NCI-H1105 (cell line): ENCODE measurements at regions not wholly inside any gene's neighbourhood (a gene's known extent, or its start where the extent isn't known, plus 50 kb on each side); places are given as distances from the start of the nearest gene placed in this dataset.

Experiments
- DNase-seq: peaks from one replicate; lab custom pipeline; 2025; lab: John Stamatoyannopoulos, UW

DNA sequence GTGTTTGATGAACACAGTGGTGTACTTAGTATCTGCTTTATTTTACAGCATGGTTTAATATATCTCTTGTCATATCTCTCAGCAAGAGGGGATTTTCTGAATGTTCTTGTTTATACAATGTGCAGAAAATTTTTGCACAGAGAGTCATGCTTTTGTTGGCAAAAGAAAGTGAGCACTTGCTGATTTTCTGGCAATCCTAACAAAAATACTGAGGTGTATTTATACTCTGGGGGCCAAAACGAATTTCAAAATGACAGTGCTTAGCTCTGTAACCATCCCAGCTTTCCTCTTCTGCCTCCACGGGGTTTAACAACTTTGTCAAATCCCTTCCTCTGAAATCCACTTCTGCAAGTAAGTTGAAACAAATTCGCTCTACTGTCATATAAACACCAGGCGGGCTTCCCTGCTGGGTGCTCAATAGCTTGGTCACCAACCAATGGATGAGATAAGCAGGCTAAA lies 169.2 kb downstream of the NOC3L start:
- DNase-seq, result no peak

DNA sequence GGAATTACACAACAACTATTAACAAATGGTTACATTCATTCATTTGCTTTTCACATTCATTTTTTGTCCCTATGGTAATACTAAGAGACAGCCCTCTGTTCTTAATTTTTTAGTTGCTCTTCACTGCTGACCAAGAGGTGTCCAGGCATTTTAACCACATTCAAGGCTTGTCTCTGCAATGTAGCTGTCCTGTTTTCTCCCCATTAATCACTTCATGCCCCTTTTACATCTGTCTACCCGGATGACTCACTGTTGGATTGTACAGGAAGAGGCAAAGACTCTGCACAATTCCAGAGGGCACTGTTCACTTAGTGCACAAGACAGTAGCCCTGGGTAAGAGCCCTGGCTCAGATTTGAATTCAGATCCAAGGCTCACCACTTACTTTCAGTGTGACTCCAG lies 168.5 kb downstream of the NOC3L start:
- DNase-seq, result no peak

DNA sequence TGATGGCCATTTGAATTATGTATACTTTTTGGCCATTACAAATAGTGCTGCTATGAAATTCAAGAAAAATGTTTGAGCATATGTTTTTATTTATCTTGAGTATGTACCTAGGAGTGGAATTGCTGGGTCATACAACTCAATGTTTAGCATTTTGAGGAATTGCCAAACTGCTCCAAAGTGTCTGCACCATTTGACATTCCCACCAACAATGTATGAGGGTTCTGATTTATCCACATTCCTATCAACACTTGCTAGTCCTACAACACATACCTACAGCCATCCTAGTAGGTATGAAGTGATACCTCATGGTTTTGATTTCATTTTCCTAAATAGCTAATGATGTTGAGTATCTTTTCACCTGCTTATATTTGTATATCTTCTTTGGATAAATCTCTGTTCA lies 165.5 kb downstream of the NOC3L start:
- DNase-seq, result no peak

DNA sequence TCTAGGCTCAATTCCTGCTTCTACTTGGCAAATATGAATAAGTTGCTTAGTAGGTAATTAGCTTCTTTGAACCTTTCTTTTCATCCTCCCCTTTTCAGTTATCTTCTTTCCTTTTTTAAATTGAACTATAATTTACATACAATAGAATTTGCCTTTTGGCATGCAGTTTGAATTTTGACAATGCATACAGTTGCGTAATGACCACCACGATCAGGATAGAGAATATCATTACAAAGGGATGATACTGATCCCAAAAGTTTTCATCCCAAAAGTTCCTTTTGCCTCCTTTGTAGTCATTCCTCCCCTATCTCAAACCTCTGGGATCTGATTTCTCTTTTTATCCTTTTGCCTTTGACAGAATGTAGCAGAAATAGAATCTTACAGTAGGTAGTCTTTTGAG lies 164.4 kb downstream of the NOC3L start:
- DNase-seq, result no peak

DNA sequence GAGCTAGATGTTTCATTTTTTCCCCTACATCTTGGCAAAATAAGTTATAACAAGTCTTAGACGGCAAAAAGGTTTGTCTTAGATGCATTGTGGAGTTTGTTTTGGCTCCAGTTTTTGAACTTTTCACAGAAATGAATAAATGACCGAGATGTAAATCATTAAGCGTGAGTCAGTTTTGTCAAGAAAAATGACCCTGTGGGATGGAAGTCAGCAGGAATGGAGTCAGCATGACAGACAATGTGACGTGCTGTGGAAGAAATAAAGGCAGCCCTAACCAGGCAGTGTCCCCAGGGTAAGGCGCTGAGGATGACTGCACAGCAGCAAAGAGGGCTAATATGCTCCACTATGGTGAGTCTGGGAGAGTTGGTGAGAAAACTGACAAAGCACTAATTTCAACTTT lies 163.2 kb downstream of the NOC3L start:
- DNase-seq, result no peak

DNA sequence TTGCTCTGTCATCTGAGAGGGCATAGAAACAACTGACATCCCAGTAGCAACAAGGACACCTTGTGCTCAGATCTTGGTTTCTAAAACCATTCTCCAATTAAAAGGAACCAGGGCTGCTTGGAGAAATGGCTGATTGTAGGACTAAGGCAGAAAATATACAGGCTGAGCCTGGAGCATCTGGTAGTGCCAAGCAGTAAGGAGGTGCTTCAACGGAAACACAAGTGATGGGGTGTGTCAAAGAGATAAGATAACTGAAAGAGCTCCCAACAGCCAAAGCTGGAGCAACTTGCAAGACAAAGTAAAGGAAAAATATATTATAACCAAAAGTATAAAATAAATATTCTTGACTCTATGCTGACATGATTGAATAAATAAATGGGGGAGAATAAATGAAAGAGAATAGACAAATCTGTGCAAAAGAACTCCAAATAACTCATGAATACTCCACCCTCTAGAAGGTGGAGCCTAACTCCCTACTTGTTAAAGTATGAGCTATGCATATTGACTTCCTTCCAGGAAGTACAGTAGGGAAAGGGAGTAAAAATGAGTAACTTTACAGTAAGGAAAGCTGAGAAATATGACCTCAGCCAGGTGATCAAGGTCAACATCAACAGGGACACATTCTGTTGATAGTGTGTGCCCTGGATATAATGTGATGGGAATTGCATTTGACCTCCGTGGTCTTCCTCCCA lies 162.4 kb downstream of the NOC3L start:
- DNase-seq, result no peak

DNA sequence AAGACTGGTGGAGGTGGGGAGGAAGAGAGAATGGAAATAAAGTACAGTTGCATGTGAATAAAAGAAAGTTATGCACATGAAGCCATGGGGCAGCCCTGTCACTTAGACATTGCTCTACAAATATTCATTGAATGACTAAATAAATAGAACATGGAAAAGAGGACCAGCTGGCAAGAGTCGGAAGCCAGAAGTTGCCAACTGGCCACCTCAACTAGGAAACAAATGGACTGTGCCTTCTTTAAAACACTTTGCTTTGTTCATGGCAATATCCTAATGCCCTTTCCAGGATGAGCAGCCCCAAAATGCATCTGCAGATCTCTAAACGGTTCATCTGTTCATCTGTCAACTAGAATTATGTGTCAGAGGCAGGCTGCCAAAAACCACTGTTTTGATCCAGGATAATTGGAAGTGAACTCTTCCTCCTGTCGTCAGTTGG lies 157.3 kb downstream of the NOC3L start:
- DNase-seq, result no peak

DNA sequence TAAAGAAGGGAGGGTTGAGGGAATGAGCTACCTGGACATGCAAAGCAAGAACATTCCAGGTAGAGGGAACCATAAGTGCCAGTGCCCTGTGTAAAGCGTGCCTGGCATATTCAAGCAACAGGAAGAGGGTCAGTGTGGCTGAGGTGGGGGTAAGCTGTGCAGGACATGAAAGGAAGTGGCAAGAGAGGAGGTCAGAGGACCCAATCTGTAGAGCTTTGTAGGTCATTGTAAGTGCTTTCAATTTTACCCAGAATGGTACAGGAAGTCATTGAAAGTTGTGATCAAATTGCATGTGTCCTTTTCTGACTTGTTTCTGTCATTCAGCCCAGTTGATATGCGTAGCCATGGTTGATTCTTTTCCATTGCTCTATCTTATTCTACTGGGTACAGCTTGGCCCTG lies 156.6 kb downstream of the NOC3L start:
- DNase-seq, result no peak

DNA sequence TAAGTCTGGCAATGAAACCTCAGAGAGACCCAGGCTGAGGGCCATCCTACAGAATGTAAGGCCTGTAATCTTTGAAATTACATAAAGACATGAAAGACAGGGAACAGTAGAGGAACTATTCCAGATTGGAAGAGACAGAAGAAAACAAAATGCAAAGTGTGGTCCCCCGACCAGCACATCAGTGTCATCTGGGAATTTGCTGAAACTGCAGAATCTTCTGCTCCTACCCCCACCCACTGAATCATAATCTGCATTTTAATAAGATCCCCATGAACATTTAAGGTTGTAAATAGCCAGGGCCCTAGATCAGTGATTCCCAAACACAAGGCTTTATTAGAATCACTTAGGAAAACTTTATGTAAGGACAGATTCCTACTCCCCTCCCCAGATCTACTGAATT lies 154.4 kb downstream of the NOC3L start:
- DNase-seq, result no peak

DNA sequence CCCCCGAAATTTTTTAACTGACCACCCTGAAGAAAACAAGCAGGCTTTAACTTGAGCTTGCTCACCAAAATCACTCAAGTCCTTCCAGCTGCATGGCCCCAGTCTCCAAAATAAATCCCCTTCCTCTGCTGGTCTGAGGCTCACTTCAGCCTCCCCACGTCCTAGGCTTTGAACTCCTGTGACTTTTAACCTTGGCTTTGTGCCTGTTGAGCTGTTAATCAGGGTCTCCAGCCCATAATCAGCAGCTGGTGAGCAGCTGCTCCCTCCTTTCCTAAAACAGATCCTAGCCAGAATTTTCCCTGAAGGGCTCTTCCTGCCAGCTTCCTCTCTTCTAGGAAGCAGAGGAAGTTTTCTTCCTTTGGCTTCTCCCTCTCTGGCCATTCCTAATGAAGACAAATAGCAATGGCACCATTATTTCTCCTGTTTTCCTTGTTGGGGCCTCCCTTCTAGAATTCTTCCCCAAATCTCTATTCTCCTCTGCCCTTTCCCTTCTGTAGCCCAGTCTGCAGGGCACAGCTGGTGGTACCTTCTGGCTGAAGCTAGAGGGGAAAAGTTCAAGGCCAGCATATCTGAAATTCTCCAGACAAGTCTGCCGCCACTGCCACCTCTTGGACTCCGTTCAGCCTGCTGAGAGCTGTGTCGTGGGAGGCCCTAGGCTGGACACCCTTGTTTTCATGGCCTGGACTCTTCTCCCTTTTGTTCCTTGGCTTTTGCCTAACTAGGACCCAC lies 152.1 kb downstream of the NOC3L start:
- DNase-seq, result no peak

DNA sequence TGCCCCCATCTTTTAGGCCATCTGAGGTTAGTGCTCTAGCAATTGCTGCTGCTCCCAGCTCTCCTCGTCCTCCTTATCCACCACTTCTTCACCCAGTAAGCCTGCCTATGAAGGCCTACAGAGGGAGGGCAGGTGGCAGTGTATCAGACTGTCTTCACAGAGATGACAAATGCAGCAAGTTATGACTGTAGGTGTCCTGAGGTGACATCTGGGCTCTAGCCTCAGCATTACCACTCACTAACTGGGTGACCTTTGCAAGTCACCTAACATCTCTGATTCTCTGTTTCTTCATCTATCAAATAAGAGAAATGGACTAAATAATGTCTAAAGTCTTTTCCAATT lies 151.6 kb downstream of the NOC3L start:
- DNase-seq, result no peak

DNA sequence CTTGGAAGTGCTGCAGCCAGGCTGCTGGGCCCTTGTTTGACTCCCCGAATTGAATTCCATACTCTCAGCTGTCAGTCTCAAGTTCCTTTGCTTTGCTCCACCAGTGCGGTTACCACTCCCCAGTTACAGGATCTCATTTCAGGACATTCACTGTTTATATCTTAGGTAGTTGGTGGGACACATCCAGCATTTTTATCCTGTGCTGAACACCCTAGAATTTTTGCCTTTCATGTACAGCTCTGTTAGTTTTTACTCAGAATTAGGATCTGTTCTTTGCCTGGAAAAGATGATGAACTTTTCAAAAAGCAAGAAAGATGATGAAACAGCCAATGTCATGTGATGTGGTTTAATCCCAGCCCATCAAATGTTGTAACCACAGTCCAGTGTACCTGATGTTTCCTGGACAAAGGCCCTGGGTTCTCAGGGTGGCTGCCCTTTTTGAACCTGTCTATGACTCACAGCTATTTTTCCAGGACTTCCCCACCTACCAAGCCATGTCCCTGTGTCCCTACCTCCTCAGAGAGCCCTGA lies 149.7 kb downstream of the NOC3L start:
- no peak for DNase-seq

DNA sequence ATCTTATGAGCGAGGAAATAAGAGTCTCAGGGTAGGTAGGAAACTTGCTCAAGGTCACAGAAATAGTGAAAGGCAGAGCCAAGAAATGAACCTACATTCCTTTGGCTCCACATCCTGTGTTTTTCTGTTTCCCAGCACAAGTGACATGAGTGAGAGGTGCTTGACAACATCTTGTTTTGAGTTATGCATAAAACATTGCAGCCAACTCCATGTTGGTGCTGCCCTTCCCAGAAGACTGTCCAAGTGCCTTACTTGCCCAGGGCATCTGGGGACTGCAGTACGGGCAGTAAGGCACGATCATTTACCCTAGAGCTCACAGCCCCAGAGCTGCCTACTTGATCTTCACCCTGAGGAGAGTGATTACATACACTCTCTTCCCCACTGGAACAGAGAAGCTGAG lies 148.8 kb downstream of the NOC3L start:
- DNase-seq, result no peak

DNA sequence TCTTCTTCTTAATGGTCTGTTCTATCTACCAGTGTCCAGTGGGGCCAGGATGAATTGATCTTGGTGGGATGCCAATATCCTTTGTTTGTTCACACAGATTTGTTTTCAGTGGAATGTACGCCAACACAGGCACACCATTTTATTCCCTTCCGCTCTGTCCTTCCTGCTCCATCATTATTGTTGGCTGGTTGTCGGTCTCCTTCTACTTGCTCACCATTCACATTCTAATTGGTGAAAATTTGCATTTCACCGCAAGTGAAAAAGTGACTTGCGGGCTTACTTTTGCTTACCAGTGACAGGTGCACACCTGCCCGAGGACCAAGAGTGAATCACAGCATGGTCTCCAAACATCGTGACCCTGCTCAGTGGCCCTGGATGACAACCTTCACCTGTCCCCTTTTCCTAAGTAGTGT lies 148.3 kb downstream of the NOC3L start:
- DNase-seq, result no peak

DNA sequence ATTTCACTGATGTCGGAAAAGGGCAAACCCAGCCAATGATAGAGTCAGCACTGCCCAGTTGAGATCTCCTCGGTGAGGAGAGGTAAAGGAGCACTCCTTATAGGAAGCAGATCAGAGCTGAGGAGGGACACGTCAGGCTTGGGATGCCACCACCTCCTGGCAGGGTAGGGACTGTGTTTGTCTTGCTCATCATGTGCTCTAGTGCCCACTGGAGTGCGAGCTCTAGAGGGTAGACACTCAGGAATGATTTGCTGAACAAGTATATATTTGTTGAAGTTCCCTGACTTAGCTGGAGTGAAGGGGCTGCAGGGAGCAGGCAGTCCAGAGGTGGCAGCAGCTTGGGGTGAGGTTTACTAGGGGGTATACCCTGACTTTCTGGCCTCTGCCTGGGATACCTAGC lies 146.5 kb downstream of the NOC3L start:
- DNase-seq, result no peak

DNA sequence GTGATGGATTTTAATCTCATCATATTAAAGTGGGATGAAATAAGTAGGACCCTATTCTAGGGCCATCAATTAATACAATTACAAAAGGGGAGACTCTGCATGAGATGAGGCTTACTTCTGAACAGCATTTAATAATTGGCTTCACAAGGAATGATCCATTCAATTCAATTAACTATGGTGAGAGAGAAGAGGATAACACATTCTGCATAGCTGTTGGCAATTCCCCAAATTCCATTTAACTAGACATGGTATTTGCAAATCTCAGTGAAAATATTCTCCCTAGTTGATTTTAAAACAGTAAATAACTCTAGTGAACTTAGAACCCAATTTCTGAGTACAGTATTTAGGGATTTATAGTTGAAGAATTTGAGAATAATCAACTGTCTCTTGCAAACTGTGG lies 145.3 kb downstream of the NOC3L start:
- no peak for DNase-seq

DNA sequence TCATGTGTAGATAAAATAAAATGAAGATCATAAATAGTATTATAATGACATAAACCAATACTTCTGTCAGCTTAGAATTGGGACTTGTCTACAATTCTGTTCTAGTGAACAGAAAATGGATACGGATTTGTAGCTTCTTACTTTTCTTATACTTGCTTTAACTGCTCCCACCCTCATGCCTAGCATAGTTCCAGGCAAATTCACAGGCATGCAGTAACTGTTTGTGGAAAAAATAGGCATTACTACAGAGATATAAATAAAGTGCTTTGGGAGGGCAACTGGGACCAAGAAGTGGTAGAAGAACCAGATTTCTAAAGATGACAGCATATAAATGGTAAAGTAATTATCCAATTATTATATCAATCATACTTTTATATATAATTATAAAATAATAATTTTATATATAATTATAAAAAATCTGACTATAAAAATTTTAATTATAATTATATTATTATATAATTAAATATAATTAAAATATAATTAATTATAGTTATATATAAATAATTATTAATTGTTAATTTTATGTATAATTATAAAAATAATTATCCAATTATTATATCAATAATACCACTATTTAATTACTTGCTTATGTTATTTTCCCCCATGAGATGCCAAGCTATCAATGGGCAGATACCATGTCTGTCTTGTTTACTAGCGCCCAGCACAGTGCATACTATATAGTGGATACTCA lies 144.1 kb downstream of the NOC3L start:
- no peak for DNase-seq

DNA sequence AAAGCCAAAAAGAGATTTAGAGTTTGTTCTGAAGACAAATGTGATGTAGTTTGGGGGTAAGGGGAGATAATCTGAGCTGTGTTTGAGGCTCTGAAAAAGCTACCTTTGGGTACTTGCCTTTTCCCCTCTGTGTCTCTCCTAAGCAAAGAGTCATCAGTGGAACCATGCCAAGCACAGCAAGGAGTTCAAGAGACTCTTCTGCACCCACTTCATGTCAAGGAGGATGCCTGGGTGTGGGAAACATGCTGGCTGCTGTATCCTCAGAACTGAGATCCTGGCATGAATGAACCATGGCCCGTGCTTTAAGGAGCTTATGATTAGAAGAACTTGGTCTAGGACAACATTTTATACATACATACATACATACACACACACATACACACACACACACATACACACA lies 142.9 kb downstream of the NOC3L start:
- no peak for DNase-seq

DNA sequence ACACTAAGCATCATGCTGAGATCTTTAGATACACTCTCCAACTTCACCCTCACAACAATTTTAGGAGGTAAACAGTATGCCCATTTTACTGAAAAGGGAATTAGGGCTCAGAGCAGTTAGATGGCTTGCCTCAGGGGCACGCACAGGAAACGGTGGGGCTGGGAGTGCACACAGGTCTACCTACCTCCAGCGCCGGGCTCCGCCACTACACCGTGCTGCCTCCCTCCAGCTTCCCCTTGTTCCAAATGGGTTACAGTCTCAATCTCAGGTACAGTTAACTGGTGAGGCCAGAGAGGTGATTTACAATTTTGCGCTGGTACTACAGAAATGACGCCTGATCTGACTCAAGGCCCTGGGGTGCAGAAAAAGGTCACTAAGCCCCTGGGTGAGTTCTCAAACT lies 142.0 kb downstream of the NOC3L start:
- no peak for DNase-seq

DNA sequence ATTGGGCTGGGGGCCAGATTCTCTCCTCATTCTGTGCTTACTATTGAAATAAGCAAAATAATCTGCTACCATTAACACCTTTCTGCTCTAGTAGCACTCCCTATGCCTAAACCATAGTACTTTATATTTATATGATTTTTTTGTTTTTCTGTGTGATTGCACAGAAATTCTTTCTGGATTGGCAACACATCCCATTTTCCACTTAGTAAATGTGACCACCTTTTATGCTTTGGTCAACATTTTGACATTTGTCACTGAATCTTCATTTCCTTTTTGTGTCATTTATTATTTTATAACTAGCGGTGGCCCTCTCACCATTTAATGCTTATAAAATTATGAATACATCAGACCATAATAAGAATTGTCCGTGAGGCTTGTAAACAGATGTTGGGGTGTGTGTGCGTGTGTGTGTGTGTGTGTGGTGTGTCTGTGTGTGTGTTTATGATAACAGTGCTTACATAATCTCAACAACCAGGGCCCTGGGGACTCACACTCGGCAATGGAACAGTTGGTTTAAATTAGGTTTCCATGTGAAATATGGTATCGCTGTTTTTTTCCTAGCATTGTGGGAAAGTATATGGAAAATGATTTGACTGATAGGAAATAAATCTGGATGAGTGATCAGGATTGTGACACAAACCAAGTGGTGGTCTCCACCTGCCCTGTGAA lies 138.9 kb downstream of the NOC3L start:
- DNase-seq, result no peak

DNA sequence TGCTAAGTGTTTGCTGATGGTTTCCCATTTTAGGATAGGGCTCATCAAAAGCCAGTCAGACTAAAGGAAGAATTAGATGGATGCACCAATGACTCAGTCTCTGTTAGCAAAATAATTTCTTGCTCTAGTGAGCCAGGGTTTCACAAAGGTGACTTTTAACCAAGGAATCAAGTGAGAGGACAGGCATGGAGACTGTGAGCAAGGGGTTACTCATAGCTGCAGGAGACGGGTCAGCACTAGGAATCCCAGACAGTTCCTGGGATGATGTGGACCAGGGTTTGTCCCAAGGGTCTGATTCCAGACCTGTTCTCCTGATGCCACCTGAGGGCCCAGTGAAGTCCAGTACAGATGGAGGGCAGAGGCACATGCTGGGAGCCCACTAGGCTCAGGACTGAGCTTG lies 138.1 kb downstream of the NOC3L start:
- no peak for DNase-seq

DNA sequence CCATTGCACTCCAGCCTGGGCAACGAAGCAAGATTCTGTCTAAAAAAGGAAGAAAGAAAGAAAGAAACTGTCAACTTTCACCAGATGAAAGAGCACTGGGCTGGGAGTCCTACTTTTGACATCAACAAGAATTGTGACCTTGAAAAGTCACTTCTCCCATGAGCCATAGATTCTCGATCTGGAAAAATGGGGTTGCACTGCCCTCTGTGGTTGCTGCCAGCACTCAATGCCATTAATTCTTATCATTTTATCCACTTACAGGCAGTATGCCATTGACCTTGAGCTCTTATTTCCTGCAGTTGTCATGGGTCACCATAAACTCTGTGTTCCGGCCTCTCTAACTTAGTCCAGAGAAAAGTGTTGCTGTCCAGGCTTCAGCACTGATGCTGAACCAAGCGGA lies 137.2 kb downstream of the NOC3L start:
- no peak for DNase-seq
